HEK293 (cell line): ENCODE measurements at regions not wholly inside any gene's neighbourhood (a gene's known extent, or its start where the extent isn't known, plus 50 kb on each side); places are given as distances from the start of the nearest gene placed in this dataset.

ENCODE experiments used
- ATF2 ChIP-seq: fragments of 450-650 bp; formaldehyde crosslinking; IDR thresholded peaks from 2 replicates; pipeline ENCODE4 v1.5.1; 2016; ENCODE audit warnings: missing biosample characterization, missing genetic modification characterization, low read depth
- CTCF ChIP-seq: fragments of 450-650 bp; formaldehyde crosslinking; IDR thresholded peaks from 2 replicates; pipeline ENCODE4 v1.5.1; 2016; ENCODE audit warnings: missing biosample characterization, missing genetic modification characterization
- HIC1 ChIP-seq: fragments of 450-650 bp; formaldehyde crosslinking; IDR thresholded peaks from 2 replicates; pipeline ENCODE4 v1.5.1; 2016; ENCODE audit warnings: missing biosample characterization, missing genetic modification characterization
- KLF9 ChIP-seq: fragments of 450-650 bp; formaldehyde crosslinking; IDR thresholded peaks from 2 replicates; pipeline ENCODE4 v1.5.1; 2016; ENCODE audit warnings: missing biosample characterization, missing genetic modification characterization, low read depth
- PBX3 ChIP-seq: sonication (generic); formaldehyde crosslinking; IDR thresholded peaks from 2 replicates; pipeline ENCODE4 v1.8.1; 2022; ENCODE audit warnings: mild to moderate bottlenecking, moderate library complexity, missing genetic modification reagents
- REST ChIP-seq: fragments of 450-650 bp; formaldehyde crosslinking; IDR thresholded peaks from 2 replicates; pipeline ENCODE4 v1.5.1; 2016; ENCODE audit warnings: missing biosample characterization, missing genetic modification characterization
- ZNF266 ChIP-seq: fragments of 450-650 bp; formaldehyde crosslinking; IDR thresholded peaks from 2 replicates; pipeline ENCODE4 v1.5.1; 2016; ENCODE audit warnings: missing biosample characterization, missing genetic modification characterization, low read depth
- ZNF394 ChIP-seq: fragments of 450-650 bp; formaldehyde crosslinking; IDR thresholded peaks from 2 replicates; pipeline ENCODE4 v1.5.1; 2016; ENCODE audit warnings: missing biosample characterization, missing genetic modification characterization, mild to moderate bottlenecking, moderate library complexity, borderline replicate concordance
- ZNF558 ChIP-seq: fragments of 450-650 bp; formaldehyde crosslinking; IDR thresholded peaks from 2 replicates; pipeline ENCODE4 v1.5.1; 2016; ENCODE audit warnings: missing biosample characterization, missing genetic modification characterization
- ZNF692 ChIP-seq: fragments of 450-650 bp; formaldehyde crosslinking; IDR thresholded peaks from 2 replicates; pipeline ENCODE4 v1.5.1; 2016; ENCODE audit warnings: missing biosample characterization, missing genetic modification characterization
- ZNF76 ChIP-seq: fragments of 450-650 bp; formaldehyde crosslinking; IDR thresholded peaks from 2 replicates; pipeline ENCODE4; 2016; ENCODE audit warnings: low read depth, missing biosample characterization, missing genetic modification characterization, borderline replicate concordance

GRCh38 chr22:27273853-27274252 is 527.7 kb downstream of the MN1 start:
- TF ChIP-seq ZNF692 (tag by site-specific recombination) (no peak), ZNF394 (tag by site-specific recombination) (no peak), KLF9 (tag by site-specific recombination) (no peak), ATF2 (tag by site-specific recombination) (no peak), ZNF76 (tag by site-specific recombination) (no peak), REST (no peak), ZNF266 (tag by site-specific recombination) (no peak), ZNF558 (no peak), PBX3 (CRISPR knock-in tag) (no peak), HIC1 (tag by site-specific recombination) (no peak), CTCF (tag by site-specific recombination) (no peak)
